GM12878 (cell line): ENCODE measurements at regions not wholly inside any gene's neighbourhood (a gene's known extent, or its start where the extent isn't known, plus 50 kb on each side); places are given as distances from the start of the nearest gene placed in this dataset.

Source experiments
- ATF3 ChIP-seq: IDR thresholded peaks from 2 replicates; pipeline ENCODE4 v1.6.1; 2011; ENCODE audit warnings: low read depth, mild to moderate bottlenecking, low read length, moderate library complexity, borderline replicate concordance; ENCODE audit errors: extremely low read depth
- BCL3 ChIP-seq: IDR thresholded peaks from 2 replicates; pipeline ENCODE4 v1.6.1; 2011; ENCODE audit warnings: borderline replicate concordance, low read depth, mild to moderate bottlenecking, moderate library complexity, low read length; ENCODE audit not compliant: insufficient read depth, poor library complexity, severe bottlenecking
- CHD1 ChIP-seq: IDR thresholded peaks from 2 replicates; pipeline ENCODE4 v1.6.1; 2012; ENCODE audit warnings: low read depth, low read length, improper control_type of control experiment
- CHD4 ChIP-seq: fragments of 200-600 bp; sonication (generic); IDR thresholded peaks from 2 replicates; pipeline ENCODE4 v1.6.1; 2016; ENCODE audit warnings: mild to moderate bottlenecking
- E2F8 ChIP-seq: fragments of 450-650 bp; IDR thresholded peaks from 2 replicates; pipeline ENCODE4 v1.6.1; 2018; ENCODE audit warnings: mild to moderate bottlenecking, low read depth, moderate library complexity; ENCODE audit not compliant: partially characterized antibody
- IKZF2 ChIP-seq, 2 experiments: fragments of 450-650 bp; IDR thresholded peaks; 2 replicates each; pipeline ENCODE4 v1.6.1; 2017; ENCODE audit warnings: mild to moderate bottlenecking in 2 of 2, moderate library complexity in 2 of 2
- RELA ChIP-seq: fragments of 450-650 bp; IDR thresholded peaks from 2 replicates; pipeline ENCODE4 v1.8.0; 2014; ENCODE audit warnings: borderline replicate concordance; ENCODE audit not compliant: partially characterized antibody
- SIX5 ChIP-seq: IDR thresholded peaks from 2 replicates; pipeline ENCODE4 v1.6.1; 2011; ENCODE audit warnings: mild to moderate bottlenecking, low read depth, low read length, moderate library complexity; ENCODE audit not compliant: severe bottlenecking
- STAT3 ChIP-seq: IDR thresholded peaks from 2 replicates; pipeline ENCODE4 v1.6.1; 2011; ENCODE audit warnings: low read depth, low read length, improper control_type of control experiment
- USF1 ChIP-seq: IDR thresholded peaks from 2 replicates; pipeline ENCODE4 v1.6.1; 2011; ENCODE audit warnings: borderline replicate concordance, low read depth, mild to moderate bottlenecking, moderate library complexity, mixed read lengths, low read length; ENCODE audit not compliant: insufficient read depth; ENCODE audit errors: extremely low read length
- ZBED1 ChIP-seq: IDR thresholded peaks from 2 replicates; pipeline ENCODE4 v1.6.1; 2016; ENCODE audit warnings: borderline replicate concordance
- ZNF217 ChIP-seq: fragments of 450-650 bp; IDR thresholded peaks from 2 replicates; pipeline ENCODE4 v1.6.1; 2017; ENCODE audit warnings: antibody characterized with exemption, mild to moderate bottlenecking
- ZNF384 ChIP-seq: IDR thresholded peaks from 2 replicates; pipeline ENCODE4 v1.6.1; 2012; ENCODE audit warnings: low read depth, mild to moderate bottlenecking, low read length, improper control_type of control experiment, borderline replicate concordance
- TF ChIP-seq, protein P1 (sequence below): IDR thresholded peaks from 2 replicates; pipeline ENCODE4 v1.6.1; 2012; ENCODE audit warnings: improper control_type of control experiment, low read depth, low read length; ENCODE audit not compliant: insufficient replicate concordance
- TF ChIP-seq, protein P2 (sequence below): fragments of 450-650 bp; formaldehyde crosslinking; IDR thresholded peaks from 2 replicates; pipeline ENCODE4 v1.4.0; 2022; ENCODE audit warnings: mild to moderate bottlenecking, moderate library complexity

- TF ChIP-seq, protein P1, sequence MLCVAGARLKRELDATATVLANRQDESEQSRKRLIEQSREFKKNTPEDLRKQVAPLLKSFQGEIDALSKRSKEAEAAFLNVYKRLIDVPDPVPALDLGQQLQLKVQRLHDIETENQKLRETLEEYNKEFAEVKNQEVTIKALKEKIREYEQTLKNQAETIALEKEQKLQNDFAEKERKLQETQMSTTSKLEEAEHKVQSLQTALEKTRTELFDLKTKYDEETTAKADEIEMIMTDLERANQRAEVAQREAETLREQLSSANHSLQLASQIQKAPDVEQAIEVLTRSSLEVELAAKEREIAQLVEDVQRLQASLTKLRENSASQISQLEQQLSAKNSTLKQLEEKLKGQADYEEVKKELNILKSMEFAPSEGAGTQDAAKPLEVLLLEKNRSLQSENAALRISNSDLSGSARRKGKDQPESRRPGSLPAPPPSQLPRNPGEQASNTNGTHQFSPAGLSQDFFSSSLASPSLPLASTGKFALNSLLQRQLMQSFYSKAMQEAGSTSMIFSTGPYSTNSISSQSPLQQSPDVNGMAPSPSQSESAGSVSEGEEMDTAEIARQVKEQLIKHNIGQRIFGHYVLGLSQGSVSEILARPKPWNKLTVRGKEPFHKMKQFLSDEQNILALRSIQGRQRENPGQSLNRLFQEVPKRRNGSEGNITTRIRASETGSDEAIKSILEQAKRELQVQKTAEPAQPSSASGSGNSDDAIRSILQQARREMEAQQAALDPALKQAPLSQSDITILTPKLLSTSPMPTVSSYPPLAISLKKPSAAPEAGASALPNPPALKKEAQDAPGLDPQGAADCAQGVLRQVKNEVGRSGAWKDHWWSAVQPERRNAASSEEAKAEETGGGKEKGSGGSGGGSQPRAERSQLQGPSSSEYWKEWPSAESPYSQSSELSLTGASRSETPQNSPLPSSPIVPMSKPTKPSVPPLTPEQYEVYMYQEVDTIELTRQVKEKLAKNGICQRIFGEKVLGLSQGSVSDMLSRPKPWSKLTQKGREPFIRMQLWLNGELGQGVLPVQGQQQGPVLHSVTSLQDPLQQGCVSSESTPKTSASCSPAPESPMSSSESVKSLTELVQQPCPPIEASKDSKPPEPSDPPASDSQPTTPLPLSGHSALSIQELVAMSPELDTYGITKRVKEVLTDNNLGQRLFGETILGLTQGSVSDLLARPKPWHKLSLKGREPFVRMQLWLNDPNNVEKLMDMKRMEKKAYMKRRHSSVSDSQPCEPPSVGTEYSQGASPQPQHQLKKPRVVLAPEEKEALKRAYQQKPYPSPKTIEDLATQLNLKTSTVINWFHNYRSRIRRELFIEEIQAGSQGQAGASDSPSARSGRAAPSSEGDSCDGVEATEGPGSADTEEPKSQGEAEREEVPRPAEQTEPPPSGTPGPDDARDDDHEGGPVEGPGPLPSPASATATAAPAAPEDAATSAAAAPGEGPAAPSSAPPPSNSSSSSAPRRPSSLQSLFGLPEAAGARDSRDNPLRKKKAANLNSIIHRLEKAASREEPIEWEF: no peak
- TF ChIP-seq E2F8 (no peak), STAT3 (no peak), BCL3 (no peak), ZBED1 (no peak), CHD1 (no peak), SIX5 (no peak), RELA (no peak), CHD4 (no peak), ZNF217 (no peak), IKZF2 (IDR thresholded peaks at IDR 0.05) (no peak), USF1 (no peak), ZNF384 (no peak), ATF3 (no peak)
- TF ChIP-seq, protein P2, sequence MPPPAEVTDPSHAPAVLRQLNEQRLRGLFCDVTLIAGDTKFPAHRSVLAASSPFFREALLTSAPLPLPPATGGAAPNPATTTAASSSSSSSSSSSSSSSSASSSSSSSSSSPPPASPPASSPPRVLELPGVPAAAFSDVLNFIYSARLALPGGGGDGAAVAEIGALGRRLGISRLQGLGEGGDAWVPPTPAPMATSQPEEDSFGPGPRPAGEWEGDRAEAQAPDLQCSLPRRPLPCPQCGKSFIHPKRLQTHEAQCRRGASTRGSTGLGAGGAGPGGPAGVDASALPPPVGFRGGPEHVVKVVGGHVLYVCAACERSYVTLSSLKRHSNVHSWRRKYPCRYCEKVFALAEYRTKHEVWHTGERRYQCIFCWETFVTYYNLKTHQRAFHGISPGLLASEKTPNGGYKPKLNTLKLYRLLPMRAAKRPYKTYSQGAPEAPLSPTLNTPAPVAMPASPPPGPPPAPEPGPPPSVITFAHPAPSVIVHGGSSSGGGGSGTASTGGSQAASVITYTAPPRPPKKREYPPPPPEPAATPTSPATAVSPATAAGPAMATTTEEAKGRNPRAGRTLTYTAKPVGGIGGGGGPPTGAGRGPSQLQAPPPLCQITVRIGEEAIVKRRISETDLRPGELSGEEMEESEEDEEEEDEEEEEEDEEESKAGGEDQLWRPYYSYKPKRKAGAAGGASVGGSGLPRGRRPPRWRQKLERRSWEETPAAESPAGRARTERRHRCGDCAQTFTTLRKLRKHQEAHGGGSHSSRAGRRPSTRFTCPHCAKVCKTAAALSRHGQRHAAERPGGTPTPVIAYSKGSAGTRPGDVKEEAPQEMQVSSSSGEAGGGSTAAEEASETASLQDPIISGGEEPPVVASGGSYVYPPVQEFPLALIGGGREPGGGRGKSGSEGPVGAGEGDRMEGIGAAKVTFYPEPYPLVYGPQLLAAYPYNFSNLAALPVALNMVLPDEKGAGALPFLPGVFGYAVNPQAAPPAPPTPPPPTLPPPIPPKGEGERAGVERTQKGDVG (CRISPR knock-in tag): no peak
These were observed 52.0 kb upstream of the NEO1 start (continued) for GRCh38 chr15:73000293-73000692.
